SK-N-SH treated with all-trans-retinoic acid at 6 μM for 48 hours (cell line): ENCODE measurements at regions not wholly inside any gene's neighbourhood (a gene's known extent, or its start where the extent isn't known, plus 50 kb on each side); places are given as distances from the start of the nearest gene placed in this dataset.

Experiments used
- ATAC-seq: fragments of 200-7000 bp; cut with Tn5 transposase; 3 replicates; pipeline ENCODE4 v1.9.1; 2020; ENCODE audit warnings: mild to moderate bottlenecking, moderate library complexity
- ARNTL ChIP-seq: fragments of 450-650 bp; formaldehyde crosslinking; IDR thresholded peaks from 2 replicates; pipeline ENCODE4 v1.5.0; 2020; ENCODE audit warnings: low read depth, mild to moderate bottlenecking, moderate library complexity, borderline replicate concordance
- BACH2 ChIP-seq: fragments of 250-450 bp; sonication (Bioruptor Pico); IDR thresholded peaks from 2 replicates; pipeline ENCODE4 v1.9.0; 2021; ENCODE audit warnings: mild to moderate bottlenecking, borderline replicate concordance
- CSDC2 ChIP-seq: fragments of 250-450 bp; sonication (Bioruptor Pico); IDR thresholded peaks from 2 replicates; pipeline ENCODE4 v1.5.0; 2020; ENCODE audit warnings: mild to moderate bottlenecking, moderate library complexity
- GLIS3 ChIP-seq: fragments of 250-450 bp; sonication (Bioruptor Pico); IDR thresholded peaks from 2 replicates; pipeline ENCODE4 v1.5.0; 2020; ENCODE audit warnings: mild to moderate bottlenecking, moderate library complexity
- ISL1 ChIP-seq: fragments of 250-450 bp; sonication (Bioruptor Pico); IDR thresholded peaks from 2 replicates; pipeline ENCODE4 v2.1.2; 2022; ENCODE audit warnings: mild to moderate bottlenecking, moderate library complexity
- OSR1 ChIP-seq: fragments of 250-450 bp; sonication (Bioruptor Pico); IDR thresholded peaks from 2 replicates; pipeline ENCODE4 v1.8.0; 2022; ENCODE audit warnings: moderate library complexity, mild to moderate bottlenecking, inconsistent platforms
- PATZ1 ChIP-seq: fragments of 250-450 bp; sonication (Bioruptor Pico); IDR thresholded peaks from 2 replicates; pipeline ENCODE4 v1.8.0; 2020; ENCODE audit warnings: mild to moderate bottlenecking, moderate library complexity, borderline replicate concordance
- POU6F1 ChIP-seq: fragments of 250-450 bp; sonication (Bioruptor Pico); IDR thresholded peaks from 2 replicates; pipeline ENCODE4 v1.8.0; 2021; ENCODE audit warnings: low read depth, mild to moderate bottlenecking, moderate library complexity, borderline replicate concordance
- PPARA ChIP-seq: fragments of 250-450 bp; sonication (Bioruptor Pico); IDR thresholded peaks from 2 replicates; pipeline ENCODE4 v1.5.0; 2020; ENCODE audit warnings: mild to moderate bottlenecking, borderline replicate concordance
- RARB ChIP-seq: fragments of 250-450 bp; sonication (Bioruptor Pico); IDR thresholded peaks from 2 replicates; pipeline ENCODE4 v1.8.0; 2021; ENCODE audit warnings: mild to moderate bottlenecking, moderate library complexity
- SNAI2 ChIP-seq: fragments of 250-450 bp; sonication (Bioruptor Pico); IDR thresholded peaks from 2 replicates; pipeline ENCODE4 v1.5.0; 2020; ENCODE audit warnings: mild to moderate bottlenecking, moderate library complexity
- TCF4 ChIP-seq: fragments of 250-450 bp; sonication (Bioruptor Pico); IDR thresholded peaks from 2 replicates; pipeline ENCODE4 v1.8.0; 2021; ENCODE audit warnings: mild to moderate bottlenecking, moderate library complexity, borderline replicate concordance
- ZFP3 ChIP-seq: fragments of 250-450 bp; sonication (Bioruptor Pico); IDR thresholded peaks from 2 replicates; pipeline ENCODE4 v1.5.0; 2020; ENCODE audit warnings: mild to moderate bottlenecking, moderate library complexity
- ZFP30 ChIP-seq: fragments of 450-650 bp; formaldehyde crosslinking; IDR thresholded peaks from 2 replicates; pipeline ENCODE4 v1.5.0; 2022; ENCODE audit warnings: mild to moderate bottlenecking, moderate library complexity
- ZNF565 ChIP-seq: fragments of 450-650 bp; formaldehyde crosslinking; conservative IDR thresholded peaks from 2 replicates; pipeline ENCODE4 v1.5.0; 2020; ENCODE audit warnings: low read depth, mild to moderate bottlenecking, moderate library complexity
- ZNF70 ChIP-seq: fragments of 450-650 bp; formaldehyde crosslinking; IDR thresholded peaks from 2 replicates; pipeline ENCODE4 v1.5.0; 2020; ENCODE audit warnings: mild to moderate bottlenecking, moderate library complexity
- ZNF8 ChIP-seq: fragments of 450-650 bp; formaldehyde crosslinking; IDR thresholded peaks from 2 replicates; pipeline ENCODE4 v1.5.0; 2020; ENCODE audit warnings: mild to moderate bottlenecking, moderate library complexity
- TF ChIP-seq, protein P1 (sequence below): fragments of 250-450 bp; sonication (Bioruptor Pico); IDR thresholded peaks from 2 replicates; pipeline ENCODE4 v1.5.1; 2021; ENCODE audit warnings: mild to moderate bottlenecking, moderate library complexity
- TF ChIP-seq, protein P2 (sequence below): fragments of 250-450 bp; sonication (Bioruptor Pico); IDR thresholded peaks from 2 replicates; pipeline ENCODE4 v1.5.0; 2020; ENCODE audit warnings: mild to moderate bottlenecking, moderate library complexity
- TF ChIP-seq, protein P3 (sequence below): fragments of 250-450 bp; sonication (Bioruptor Pico); IDR thresholded peaks from 2 replicates; pipeline ENCODE4 v1.5.1; 2020; ENCODE audit warnings: low read depth, mild to moderate bottlenecking, moderate library complexity

GRCh38 chr6:120219339-120219738 is 869.8 kb upstream of the MAN1A1 start (continued):
- TF ChIP-seq PATZ1 (CRISPR knock-in tag), result no peak

- peak; percentile 24 for ATAC-seq
- no peak for TF ChIP-seq POU6F1 (CRISPR knock-in tag)
- peak; percentile 78 for TF ChIP-seq ISL1 (CRISPR knock-in tag)
Observed at GRCh38 chr6:120214088-120214499, 864.5 kb upstream of the MAN1A1 start.

DNA sequence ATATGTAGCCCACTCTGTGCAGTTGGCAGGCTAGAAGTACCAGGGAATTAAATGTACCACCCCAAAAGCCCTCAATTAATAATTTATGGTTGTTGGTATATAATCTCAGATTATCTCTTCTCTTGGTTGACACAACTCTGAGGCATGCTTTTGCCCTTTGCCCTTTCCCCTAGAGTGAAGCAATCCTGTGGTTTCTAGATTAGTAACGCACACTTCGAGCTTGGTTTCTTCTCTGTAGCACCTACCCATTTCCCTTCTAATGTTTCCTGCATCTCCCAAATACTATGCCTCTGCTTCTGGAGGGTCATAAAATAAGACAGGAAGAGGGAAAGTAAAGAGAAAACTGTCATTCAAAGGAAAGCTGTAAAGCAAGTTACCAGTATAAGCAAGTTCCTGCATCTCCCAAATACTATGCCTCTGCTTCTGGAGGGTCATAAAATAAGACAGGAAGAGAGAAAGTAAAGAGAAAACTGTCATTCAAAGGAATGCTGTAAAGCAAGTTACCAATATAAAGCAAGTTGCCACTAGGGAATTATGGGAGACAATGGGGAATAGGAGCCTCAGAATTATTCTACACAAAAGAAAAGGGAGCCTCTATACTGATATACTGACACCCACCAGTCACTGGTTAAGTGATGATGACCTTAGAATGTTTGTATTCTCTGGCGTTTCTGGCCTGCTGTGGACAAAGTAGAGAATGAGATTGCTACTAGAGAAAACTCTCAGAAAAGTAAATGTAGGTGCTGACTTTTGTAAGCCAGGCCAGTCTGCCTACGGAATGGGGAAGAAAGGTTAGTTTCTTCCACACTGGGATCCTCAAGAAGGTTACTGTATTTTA is 862.6 kb upstream of the MAN1A1 start:
- no peak for TF ChIP-seq ZNF8
- TF ChIP-seq BACH2 (CRISPR knock-in tag), result no peak
- no peak for TF ChIP-seq TCF4
- TF ChIP-seq ARNTL, result no peak
- no peak for TF ChIP-seq ZNF565 (CRISPR knock-in tag)
- TF ChIP-seq POU6F1 (CRISPR knock-in tag), result no peak
- no peak for TF ChIP-seq RARB
- TF ChIP-seq, protein P1, sequence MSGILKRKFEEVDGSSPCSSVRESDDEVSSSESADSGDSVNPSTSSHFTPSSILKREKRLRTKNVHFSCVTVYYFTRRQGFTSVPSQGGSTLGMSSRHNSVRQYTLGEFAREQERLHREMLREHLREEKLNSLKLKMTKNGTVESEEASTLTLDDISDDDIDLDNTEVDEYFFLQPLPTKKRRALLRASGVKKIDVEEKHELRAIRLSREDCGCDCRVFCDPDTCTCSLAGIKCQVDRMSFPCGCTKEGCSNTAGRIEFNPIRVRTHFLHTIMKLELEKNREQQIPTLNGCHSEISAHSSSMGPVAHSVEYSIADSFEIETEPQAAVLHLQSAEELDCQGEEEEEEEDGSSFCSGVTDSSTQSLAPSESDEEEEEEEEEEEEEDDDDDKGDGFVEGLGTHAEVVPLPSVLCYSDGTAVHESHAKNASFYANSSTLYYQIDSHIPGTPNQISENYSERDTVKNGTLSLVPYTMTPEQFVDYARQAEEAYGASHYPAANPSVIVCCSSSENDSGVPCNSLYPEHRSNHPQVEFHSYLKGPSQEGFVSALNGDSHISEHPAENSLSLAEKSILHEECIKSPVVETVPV (CRISPR knock-in tag), result no peak
- no peak for TF ChIP-seq PATZ1 (CRISPR knock-in tag)
- no peak for TF ChIP-seq PPARA (CRISPR knock-in tag)
- TF ChIP-seq, protein P2, sequence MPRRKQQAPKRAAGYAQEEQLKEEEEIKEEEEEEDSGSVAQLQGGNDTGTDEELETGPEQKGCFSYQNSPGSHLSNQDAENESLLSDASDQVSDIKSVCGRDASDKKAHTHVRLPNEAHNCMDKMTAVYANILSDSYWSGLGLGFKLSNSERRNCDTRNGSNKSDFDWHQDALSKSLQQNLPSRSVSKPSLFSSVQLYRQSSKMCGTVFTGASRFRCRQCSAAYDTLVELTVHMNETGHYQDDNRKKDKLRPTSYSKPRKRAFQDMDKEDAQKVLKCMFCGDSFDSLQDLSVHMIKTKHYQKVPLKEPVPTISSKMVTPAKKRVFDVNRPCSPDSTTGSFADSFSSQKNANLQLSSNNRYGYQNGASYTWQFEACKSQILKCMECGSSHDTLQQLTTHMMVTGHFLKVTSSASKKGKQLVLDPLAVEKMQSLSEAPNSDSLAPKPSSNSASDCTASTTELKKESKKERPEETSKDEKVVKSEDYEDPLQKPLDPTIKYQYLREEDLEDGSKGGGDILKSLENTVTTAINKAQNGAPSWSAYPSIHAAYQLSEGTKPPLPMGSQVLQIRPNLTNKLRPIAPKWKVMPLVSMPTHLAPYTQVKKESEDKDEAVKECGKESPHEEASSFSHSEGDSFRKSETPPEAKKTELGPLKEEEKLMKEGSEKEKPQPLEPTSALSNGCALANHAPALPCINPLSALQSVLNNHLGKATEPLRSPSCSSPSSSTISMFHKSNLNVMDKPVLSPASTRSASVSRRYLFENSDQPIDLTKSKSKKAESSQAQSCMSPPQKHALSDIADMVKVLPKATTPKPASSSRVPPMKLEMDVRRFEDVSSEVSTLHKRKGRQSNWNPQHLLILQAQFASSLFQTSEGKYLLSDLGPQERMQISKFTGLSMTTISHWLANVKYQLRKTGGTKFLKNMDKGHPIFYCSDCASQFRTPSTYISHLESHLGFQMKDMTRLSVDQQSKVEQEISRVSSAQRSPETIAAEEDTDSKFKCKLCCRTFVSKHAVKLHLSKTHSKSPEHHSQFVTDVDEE (CRISPR knock-in tag), result no peak
- TF ChIP-seq ZNF70 (CRISPR knock-in tag), result no peak
- TF ChIP-seq ZFP30 (CRISPR knock-in tag), result no peak
- no peak for TF ChIP-seq OSR1 (CRISPR knock-in tag)
- TF ChIP-seq ISL1 (CRISPR knock-in tag), result no peak
- no peak for TF ChIP-seq SNAI2 (CRISPR knock-in tag)
- TF ChIP-seq GLIS3, result no peak
- TF ChIP-seq, protein P3, sequence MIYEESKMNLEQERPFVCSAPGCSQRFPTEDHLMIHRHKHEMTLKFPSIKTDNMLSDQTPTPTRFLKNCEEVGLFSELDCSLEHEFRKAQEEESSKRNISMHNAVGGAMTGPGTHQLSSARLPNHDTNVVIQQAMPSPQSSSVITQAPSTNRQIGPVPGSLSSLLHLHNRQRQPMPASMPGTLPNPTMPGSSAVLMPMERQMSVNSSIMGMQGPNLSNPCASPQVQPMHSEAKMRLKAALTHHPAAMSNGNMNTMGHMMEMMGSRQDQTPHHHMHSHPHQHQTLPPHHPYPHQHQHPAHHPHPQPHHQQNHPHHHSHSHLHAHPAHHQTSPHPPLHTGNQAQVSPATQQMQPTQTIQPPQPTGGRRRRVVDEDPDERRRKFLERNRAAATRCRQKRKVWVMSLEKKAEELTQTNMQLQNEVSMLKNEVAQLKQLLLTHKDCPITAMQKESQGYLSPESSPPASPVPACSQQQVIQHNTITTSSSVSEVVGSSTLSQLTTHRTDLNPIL (CRISPR knock-in tag), result no peak
- TF ChIP-seq CSDC2, result no peak
- no peak for TF ChIP-seq ZFP3 (CRISPR knock-in tag)
- TF ChIP-seq, all 23 proteins: peak for 0
- no peak for ATAC-seq
